ENCODE measurements at regions not wholly inside any gene's neighbourhood (a gene's known extent, or its start where the extent isn't known, plus 50 kb on each side); places are given as distances from the start of the nearest gene placed in this dataset.

DNA sequence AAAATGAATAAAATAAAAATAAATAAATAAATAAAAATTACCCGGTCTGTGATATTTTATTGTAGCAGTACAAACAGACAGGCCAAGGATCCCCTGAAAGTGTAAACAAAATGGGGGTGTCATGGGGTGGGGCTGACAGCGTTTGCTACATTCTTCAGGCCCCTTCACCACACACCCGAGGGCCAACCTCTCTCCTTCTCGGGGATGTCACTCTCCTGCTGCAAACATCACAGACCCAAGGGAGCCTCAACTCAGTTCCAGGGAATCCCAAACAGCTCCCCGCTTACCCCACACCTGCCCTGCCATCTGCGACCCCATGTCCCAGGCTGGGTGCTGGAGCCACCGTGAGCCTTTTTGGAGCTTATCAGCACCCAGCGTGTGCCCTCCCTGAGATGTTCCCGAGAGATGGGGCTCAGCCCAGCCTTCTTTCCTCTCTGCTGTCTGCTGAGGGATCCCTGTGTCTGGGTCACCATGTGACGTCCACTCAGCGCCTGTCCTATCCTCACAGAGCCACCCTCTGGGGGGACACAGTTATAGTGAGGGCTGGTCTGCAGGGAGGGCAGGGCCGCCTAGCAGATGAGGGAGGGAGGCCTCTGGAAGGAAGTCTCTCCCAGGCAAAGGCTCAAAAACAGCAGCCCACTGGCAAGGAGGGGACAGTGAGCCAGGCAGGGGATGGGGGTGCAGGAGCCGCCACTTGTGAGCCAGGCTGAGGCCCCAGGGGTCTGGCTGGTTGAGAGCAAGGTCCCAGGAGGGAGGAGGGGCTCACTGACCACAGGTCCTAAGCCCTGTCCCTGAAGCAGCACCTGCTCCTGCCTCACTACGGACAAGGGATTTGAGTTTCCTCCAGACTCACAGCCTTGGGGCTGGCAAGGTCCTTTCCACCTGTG is 1041.6 kb downstream of the BRD1 start:
- Histone ChIP-seq H3K4me3 (ENCODE audit: low read depth, low read length) (no peak overlapping the region), H3K27me3 (ENCODE audit: control insufficient read depth, insufficient read depth, low read length) (no peaks in the 10 kb centered on the region), H3K36me3 (ENCODE audit: control insufficient read depth, insufficient read depth, low read length) (no peaks in the 10 kb centered on the region)
- FAIRE-seq (no peak), DNase-seq (ENCODE audit: low read depth) (no peak)
- TF ChIP-seq, protein P1, sequence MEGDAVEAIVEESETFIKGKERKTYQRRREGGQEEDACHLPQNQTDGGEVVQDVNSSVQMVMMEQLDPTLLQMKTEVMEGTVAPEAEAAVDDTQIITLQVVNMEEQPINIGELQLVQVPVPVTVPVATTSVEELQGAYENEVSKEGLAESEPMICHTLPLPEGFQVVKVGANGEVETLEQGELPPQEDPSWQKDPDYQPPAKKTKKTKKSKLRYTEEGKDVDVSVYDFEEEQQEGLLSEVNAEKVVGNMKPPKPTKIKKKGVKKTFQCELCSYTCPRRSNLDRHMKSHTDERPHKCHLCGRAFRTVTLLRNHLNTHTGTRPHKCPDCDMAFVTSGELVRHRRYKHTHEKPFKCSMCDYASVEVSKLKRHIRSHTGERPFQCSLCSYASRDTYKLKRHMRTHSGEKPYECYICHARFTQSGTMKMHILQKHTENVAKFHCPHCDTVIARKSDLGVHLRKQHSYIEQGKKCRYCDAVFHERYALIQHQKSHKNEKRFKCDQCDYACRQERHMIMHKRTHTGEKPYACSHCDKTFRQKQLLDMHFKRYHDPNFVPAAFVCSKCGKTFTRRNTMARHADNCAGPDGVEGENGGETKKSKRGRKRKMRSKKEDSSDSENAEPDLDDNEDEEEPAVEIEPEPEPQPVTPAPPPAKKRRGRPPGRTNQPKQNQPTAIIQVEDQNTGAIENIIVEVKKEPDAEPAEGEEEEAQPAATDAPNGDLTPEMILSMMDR (IDR thresholded peaks at IDR 0.05; ENCODE audit: insufficient read depth, low read length, severe bottlenecking), result no peak

DNA sequence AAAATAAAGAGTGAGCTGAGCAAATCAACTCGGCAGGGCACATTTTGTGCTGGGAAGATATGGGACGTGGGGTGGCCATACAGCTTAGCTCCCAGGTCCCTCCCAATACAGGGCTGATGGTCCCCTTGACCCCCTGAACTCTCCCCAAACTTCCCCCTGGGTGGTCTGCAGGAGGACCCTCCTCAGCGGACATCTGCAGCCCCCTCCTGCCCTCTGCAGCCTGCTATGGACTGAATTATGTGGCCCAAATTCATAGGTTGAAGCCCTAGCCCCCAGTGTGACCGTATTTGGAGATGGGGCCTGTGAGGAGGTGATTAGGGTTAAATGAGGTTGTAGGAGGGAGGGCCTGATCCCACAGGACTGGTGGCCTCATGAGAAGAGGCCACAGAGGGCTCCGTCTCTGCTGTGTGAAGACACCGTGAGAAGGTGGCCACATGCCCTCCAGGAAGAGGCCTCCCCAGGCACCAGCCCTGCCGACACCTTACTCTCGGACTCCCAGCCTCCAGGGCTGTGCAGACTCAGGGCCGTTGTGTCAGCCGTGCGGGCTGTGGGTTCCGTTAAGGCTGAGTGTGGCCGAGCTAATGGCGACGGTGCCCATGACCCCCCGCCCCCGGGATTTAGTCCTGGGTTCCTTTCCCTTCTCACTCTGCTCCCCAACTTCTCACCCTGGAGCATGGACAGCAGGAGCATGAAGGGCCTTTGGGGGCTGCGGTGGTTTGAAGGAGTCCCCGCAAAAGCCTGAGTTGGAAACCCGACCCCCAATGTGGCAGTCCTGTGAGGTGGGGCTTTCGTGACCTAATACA is 1042.8 kb downstream of the BRD1 start:
- no peaks in the 10 kb centered on the region for H3K36me3 ChIP-seq (ENCODE audit: control insufficient read depth, insufficient read depth, low read length)
- no peaks in the 10 kb centered on the region for H3K27me3 ChIP-seq (ENCODE audit: control insufficient read depth, insufficient read depth, low read length)
- FAIRE-seq, result no peak
- TF ChIP-seq, protein P1 (IDR thresholded peaks at IDR 0.05; ENCODE audit: insufficient read depth, low read length, severe bottlenecking), result no peak
- DNase-seq (ENCODE audit: low read depth), result no peak
- H3K4me3 ChIP-seq (ENCODE audit: low read depth, low read length), result no peak overlapping the region

DNA sequence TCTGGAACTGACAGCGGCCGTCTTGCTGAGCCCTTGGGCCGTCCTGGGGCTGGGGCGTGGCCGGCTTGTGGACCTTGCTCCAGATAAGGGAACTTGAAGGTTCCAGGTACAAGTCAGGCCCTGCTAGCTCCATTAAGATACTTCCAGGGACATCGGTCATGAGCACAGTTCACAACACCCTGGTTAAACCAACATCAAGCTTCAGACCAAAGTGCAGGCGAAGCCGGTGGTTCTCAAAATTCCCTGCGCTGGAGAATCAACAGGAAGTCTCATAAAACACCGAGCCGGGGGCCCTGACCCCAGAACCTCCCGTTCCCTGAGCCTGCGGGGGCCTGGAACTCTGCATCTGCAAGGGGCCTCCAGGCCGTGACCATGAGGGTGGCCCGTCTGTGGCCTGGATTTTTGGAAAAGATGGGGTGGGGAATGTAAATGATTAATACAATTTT is 1043.8 kb downstream of the BRD1 start:
- no peak for DNase-seq (ENCODE audit: low read depth)
- TF ChIP-seq, protein P1 (IDR thresholded peaks at IDR 0.05; ENCODE audit: insufficient read depth, low read length, severe bottlenecking), result no peak
- H3K4me3 ChIP-seq (ENCODE audit: low read depth, low read length), result no peak overlapping the region
- FAIRE-seq, result no peak
- no peaks in the 10 kb centered on the region for H3K27me3 ChIP-seq (ENCODE audit: control insufficient read depth, insufficient read depth, low read length)
- no peaks in the 10 kb centered on the region for H3K36me3 ChIP-seq (ENCODE audit: control insufficient read depth, insufficient read depth, low read length)

DNA sequence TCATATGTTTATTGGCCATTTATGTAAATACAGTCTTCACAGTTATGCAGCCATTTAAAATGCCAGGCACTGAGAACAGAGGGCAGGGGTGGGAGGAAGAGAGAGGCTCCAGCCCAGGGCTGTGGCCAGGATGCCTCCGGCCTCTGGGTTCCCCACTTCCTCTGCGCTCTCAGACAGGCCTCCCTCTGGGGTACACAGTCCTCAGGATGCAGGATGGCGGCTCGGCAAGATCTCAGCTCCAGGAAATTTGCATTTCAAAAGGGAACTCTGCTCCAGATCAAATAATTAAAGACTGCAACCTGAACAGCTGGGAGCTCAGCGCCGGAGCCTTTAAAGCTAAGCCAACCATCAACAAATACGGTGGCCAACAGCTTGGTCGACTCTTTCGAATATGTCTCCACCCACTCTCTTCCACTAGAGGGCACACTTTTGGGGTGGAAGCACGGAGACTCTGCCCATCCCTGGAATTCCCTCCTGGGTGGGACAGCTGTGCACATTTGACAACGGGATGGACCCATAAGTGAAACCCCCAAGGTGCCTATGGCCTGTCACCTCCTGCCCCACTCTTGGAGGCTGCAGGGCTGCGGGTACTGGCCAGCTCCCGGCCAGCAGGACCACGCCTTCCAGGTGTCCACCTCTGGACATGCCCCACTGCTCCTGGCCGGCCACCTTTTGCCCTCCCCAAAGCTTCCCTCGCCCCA is 1044.7 kb downstream of the BRD1 start:
- FAIRE-seq (no peak), DNase-seq (ENCODE audit: low read depth) (no peak)
- TF ChIP-seq, protein P1 (IDR thresholded peaks at IDR 0.05; ENCODE audit: insufficient read depth, low read length, severe bottlenecking), result no peak
- Histone ChIP-seq H3K27me3 (ENCODE audit: control insufficient read depth, insufficient read depth, low read length) (no peaks in the 10 kb centered on the region), H3K4me3 (ENCODE audit: low read depth, low read length) (no peak overlapping the region), H3K36me3 (ENCODE audit: control insufficient read depth, insufficient read depth, low read length) (no peaks in the 10 kb centered on the region)

DNA sequence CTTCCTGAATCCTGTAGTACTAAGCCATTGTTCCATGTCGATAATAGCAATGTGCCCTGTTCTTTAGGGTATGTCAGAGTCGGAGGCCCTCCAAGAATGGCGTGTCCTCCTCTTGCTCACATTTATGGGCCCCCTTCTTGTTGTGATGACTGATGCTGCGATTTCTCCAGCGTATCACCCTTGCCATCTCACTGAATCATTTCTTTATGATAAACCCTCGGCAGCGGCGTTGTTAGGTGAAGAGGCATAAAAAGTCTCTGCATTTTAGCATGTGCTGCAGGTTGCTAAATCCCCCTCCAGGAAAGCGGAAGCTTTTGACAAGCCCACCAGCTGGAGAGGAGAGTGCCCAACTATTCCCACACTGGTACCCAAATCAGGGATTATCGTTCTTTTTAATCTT is 1045.3 kb downstream of the BRD1 start:
- TF ChIP-seq, protein P1 (IDR thresholded peaks at IDR 0.05; ENCODE audit: insufficient read depth, low read length, severe bottlenecking), result no peak
- Histone ChIP-seq H3K27me3 (ENCODE audit: control insufficient read depth, insufficient read depth, low read length) (no peaks in the 10 kb centered on the region), H3K36me3 (ENCODE audit: control insufficient read depth, insufficient read depth, low read length) (no peaks in the 10 kb centered on the region), H3K4me3 (ENCODE audit: low read depth, low read length) (no peak overlapping the region)
- no peak for FAIRE-seq
- no peak for DNase-seq (ENCODE audit: low read depth)

Data from bronchial epithelial cell (primary cell).